Smooth muscle cell (in vitro differentiated cells): ENCODE measurements at regions not wholly inside any gene's neighbourhood (a gene's known extent, or its start where the extent isn't known, plus 50 kb on each side); places are given as distances from the start of the nearest gene placed in this dataset.

Experiments
- DNase-seq: peaks from one replicate; lab custom pipeline; 2025; ENCODE audit not compliant: unreplicated experiment; lab: John Stamatoyannopoulos, UW
- H2AFZ ChIP-seq: fragments of 200-600 bp; sonication (generic); 2 replicates; pipeline ENCODE4 v1.6.0; 2016; ENCODE audit warnings: antibody characterized with exemption, low read depth, mild to moderate bottlenecking
- H3F3A ChIP-seq: fragments of 200-600 bp; sonication (generic); 2 replicates; pipeline ENCODE4 v1.6.0; 2017; ENCODE audit warnings: antibody characterized with exemption, low read depth
- H3K27ac ChIP-seq: fragments of 200-600 bp; sonication (generic); 2 replicates; pipeline ENCODE4 v1.5.1; 2016; ENCODE audit warnings: low read depth, mild to moderate bottlenecking
- H3K27me3 ChIP-seq: fragments of 200-600 bp; sonication (generic); 2 replicates; pipeline ENCODE4 v1.6.1; 2016; ENCODE audit warnings: low read depth, mild to moderate bottlenecking
- H3K36me3 ChIP-seq: fragments of 200-600 bp; sonication (generic); 2 replicates; pipeline ENCODE4 v1.5.1; 2016; ENCODE audit warnings: low read depth
- H3K4me1 ChIP-seq: fragments of 200-600 bp; sonication (generic); 2 replicates; pipeline ENCODE4 v1.5.1; 2016; ENCODE audit warnings: low read depth
- H3K4me2 ChIP-seq: fragments of 200-600 bp; sonication (generic); 2 replicates; pipeline ENCODE4 v1.6.0; 2016; ENCODE audit warnings: mild to moderate bottlenecking
- H3K4me3 ChIP-seq: fragments of 200-600 bp; sonication (generic); 2 replicates; pipeline ENCODE4 v1.5.1; 2016; ENCODE audit warnings: mild to moderate bottlenecking
- H3K79me2 ChIP-seq: fragments of 200-600 bp; sonication (generic); 2 replicates; pipeline ENCODE4 v1.6.0; 2016; ENCODE audit warnings: low read depth, mild to moderate bottlenecking
- H3K9ac ChIP-seq: fragments of 200-600 bp; sonication (generic); 2 replicates; pipeline ENCODE4 v1.6.0; 2016; ENCODE audit warnings: low read depth
- H3K9me3 ChIP-seq: fragments of 200-600 bp; sonication (generic); replicated peaks from 2 replicates; pipeline ENCODE4 v1.5.1; 2016; ENCODE audit warnings: low read depth
- H4K20me1 ChIP-seq: fragments of 200-600 bp; sonication (generic); 2 replicates; pipeline ENCODE4 v1.6.0; 2016; ENCODE audit warnings: low read depth
- CTCF ChIP-seq: fragments of 200-600 bp; sonication (generic); IDR thresholded peaks from 2 replicates; pipeline ENCODE4 v1.5.1; 2017; ENCODE audit warnings: borderline replicate concordance, mild to moderate bottlenecking, antibody characterized with exemption; ENCODE audit not compliant: insufficient read depth, poor library complexity, severe bottlenecking
- WGBS: methylation state at CpG from one replicate; pipeline ENCODE4 v1.1.7; 2016; ENCODE audit warnings: low lambda C conversion rate; 5-methylcytosine and 5-hydroxymethylcytosine counted together

- 88% methylated on average over 3 of the region's 3 CpGs for WGBS
- no peaks in the 10 kb centered on the region for H3F3A ChIP-seq
- no peak for TF ChIP-seq CTCF
- no peaks in the 10 kb centered on the region for H3K79me2 ChIP-seq
- no peaks in the 10 kb centered on the region for H3K27me3 ChIP-seq
- H3K9me3 ChIP-seq: no peaks in the 10 kb centered on the region
- DNase-seq: no peak
- no peaks in the 10 kb centered on the region for H3K4me1 ChIP-seq
- no peak overlapping the region for H3K27ac ChIP-seq
- H3K4me2 ChIP-seq: no peak overlapping the region
- no peak overlapping the region for H3K4me3 ChIP-seq
- H3K36me3 ChIP-seq: no peaks in the 10 kb centered on the region
- no peaks in the 10 kb centered on the region for H4K20me1 ChIP-seq
- no peak overlapping the region for H2AFZ ChIP-seq
- H3K9ac ChIP-seq: no peak overlapping the region
These were observed 1022.5 kb downstream of the AACS start for GRCh38 chr12:126087692-126088091.

- TF ChIP-seq CTCF: no peak
- Histone ChIP-seq H3K27ac (no peak overlapping the region), H3K9me3 (no peaks in the 10 kb centered on the region), H3K27me3 (no peaks in the 10 kb centered on the region), H3K4me1 (no peaks in the 10 kb centered on the region), H3K9ac (no peak overlapping the region), H2AFZ (no peak overlapping the region), H3K79me2 (no peaks in the 10 kb centered on the region), H4K20me1 (no peaks in the 10 kb centered on the region), H3F3A (no peaks in the 10 kb centered on the region), H3K36me3 (no peaks in the 10 kb centered on the region), H3K4me3 (no peak overlapping the region), H3K4me2 (no peak overlapping the region)
- DNase-seq: no peak
- WGBS: 71% methylated on average over 1 of the region's 1 CpG
These were observed 1028.7 kb downstream of the AACS start for GRCh38 chr12:126093908-126094307.

- H3F3A ChIP-seq: no peaks in the 10 kb centered on the region
- no peak for TF ChIP-seq CTCF
- no peaks in the 10 kb centered on the region for H3K4me1 ChIP-seq
- no peaks in the 10 kb centered on the region for H3K27me3 ChIP-seq
- no peaks in the 10 kb centered on the region for H3K9me3 ChIP-seq
- no peak overlapping the region for H3K4me3 ChIP-seq
- H2AFZ ChIP-seq: no peak overlapping the region
- H4K20me1 ChIP-seq: no peaks in the 10 kb centered on the region
- no peak overlapping the region for H3K4me2 ChIP-seq
- 88% methylated on average over 3 of the region's 3 CpGs for WGBS
- no peak overlapping the region for H3K27ac ChIP-seq
- H3K36me3 ChIP-seq: no peaks in the 10 kb centered on the region
- no peaks in the 10 kb centered on the region for H3K79me2 ChIP-seq
- no peak overlapping the region for H3K9ac ChIP-seq
- DNase-seq: no peak
These were observed 1030.7 kb downstream of the AACS start for GRCh38 chr12:126095748-126096510.

GRCh38 chr12:126106706-126107105 is 1041.5 kb downstream of the AACS start:
- Histone ChIP-seq H3K4me3 (no peak overlapping the region), H3K9ac (no peak overlapping the region), H2AFZ (no peak overlapping the region), H3K36me3 (no peaks in the 10 kb centered on the region), H3K4me2 (no peak overlapping the region), H3K4me1 (peaks cover 5% of the 10 kb centered on the region), H3F3A (no peaks in the 10 kb centered on the region), H3K9me3 (no peaks in the 10 kb centered on the region), H3K27ac (no peak overlapping the region), H3K79me2 (no peaks in the 10 kb centered on the region), H4K20me1 (no peaks in the 10 kb centered on the region), H3K27me3 (no peaks in the 10 kb centered on the region)
- DNase-seq: no peak
- WGBS: 79% methylated on average over 4 of the region's 4 CpGs
- TF ChIP-seq CTCF: no peak
